Endodermal cell (in vitro differentiated cells): ENCODE measurements at regions not wholly inside any gene's neighbourhood (a gene's known extent, or its start where the extent isn't known, plus 50 kb on each side); places are given as distances from the start of the nearest gene placed in this dataset.
"Not testable (repeated sequence)": the region's sequence is repeated elsewhere in the genome, so short reads cannot be mapped to it uniquely, and the experiment has no call there.

Experiments
- DNase-seq: peaks from one replicate; pipeline ENCODE4 v3.0.0-alpha.2; 2017
- H3K27ac ChIP-seq: 2 replicates; pipeline ENCODE4 v1.5.1; 2013; ENCODE audit warnings: mild to moderate bottlenecking, low read depth, low read length, moderate library complexity
- H3K27me3 ChIP-seq: 2 replicates; pipeline ENCODE4 v1.6.1; 2013; ENCODE audit warnings: mild to moderate bottlenecking, low read length, moderate library complexity; ENCODE audit not compliant: insufficient read depth, control insufficient read depth, poor library complexity, severe bottlenecking
- H3K36me3 ChIP-seq: 2 replicates; pipeline ENCODE4 v1.7.0; 2013; ENCODE audit warnings: mild to moderate bottlenecking, low read length, moderate library complexity; ENCODE audit not compliant: control insufficient read depth, insufficient read depth
- H3K4me1 ChIP-seq: one replicate; pipeline ENCODE4 v1.7.0; 2013; ENCODE audit warnings: low read length; ENCODE audit not compliant: control insufficient read depth, insufficient read depth
- H3K4me3 ChIP-seq: 2 replicates; pipeline ENCODE4 v1.5.1; 2013; ENCODE audit warnings: mild to moderate bottlenecking, low read length, moderate library complexity
- H3K9ac ChIP-seq: 2 replicates; pipeline ENCODE4 v1.6.1; 2013; ENCODE audit warnings: mild to moderate bottlenecking, low read length, moderate library complexity; ENCODE audit not compliant: poor library complexity, severe bottlenecking; ENCODE audit errors: extremely low read depth
- H3K9me3 ChIP-seq: 2 replicates; pipeline ENCODE4 v1.6.1; 2013; ENCODE audit warnings: mild to moderate bottlenecking, low read length, moderate library complexity; ENCODE audit not compliant: control insufficient read depth
- H3K27ac Mint-ChIP-seq: 2 replicates; pipeline ENCODE4 v1.8.0; 2020; ENCODE audit warnings: mixed read lengths
- H3K27me3 Mint-ChIP-seq: 2 replicates; pipeline ENCODE4 v1.8.0; 2021; ENCODE audit warnings: mild to moderate bottlenecking, mixed read lengths; ENCODE audit not compliant: insufficient read depth
- H3K36me3 Mint-ChIP-seq: 2 replicates; pipeline ENCODE4 v1.8.0; 2020; ENCODE audit warnings: low read depth, mixed read lengths
- H3K4me1 Mint-ChIP-seq: 2 replicates; pipeline ENCODE4 v1.8.0; 2020; ENCODE audit warnings: mixed read lengths
- H3K4me3 Mint-ChIP-seq: 2 replicates; pipeline ENCODE4 v1.8.0; 2020; ENCODE audit warnings: mild to moderate bottlenecking, moderate library complexity, mixed read lengths
- H3K9me3 Mint-ChIP-seq: 2 replicates; pipeline ENCODE4 v1.8.0; 2020; ENCODE audit warnings: mild to moderate bottlenecking, mixed read lengths
- WGBS, 2 experiments: methylation state at CpG; one replicate each; pipeline versions ENCODE4 v1.1.5 to v1.1.7; 2013; ENCODE audit warnings: missing lambda C conversion rate in 2 of 2, mixed read lengths in 1 of 2; ENCODE audit not compliant: insufficient coverage in 1 of 2, insufficient read length in 1 of 2; 5-methylcytosine and 5-hydroxymethylcytosine counted together
- TF ChIP-seq, protein P1 (sequence below): fragments of 200-600 bp; sonication (generic); conservative IDR thresholded peaks from 2 replicates; pipeline ENCODE4 v1.5.0; 2021; ENCODE audit warnings: antibody characterized with exemption, mild to moderate bottlenecking

DNA sequence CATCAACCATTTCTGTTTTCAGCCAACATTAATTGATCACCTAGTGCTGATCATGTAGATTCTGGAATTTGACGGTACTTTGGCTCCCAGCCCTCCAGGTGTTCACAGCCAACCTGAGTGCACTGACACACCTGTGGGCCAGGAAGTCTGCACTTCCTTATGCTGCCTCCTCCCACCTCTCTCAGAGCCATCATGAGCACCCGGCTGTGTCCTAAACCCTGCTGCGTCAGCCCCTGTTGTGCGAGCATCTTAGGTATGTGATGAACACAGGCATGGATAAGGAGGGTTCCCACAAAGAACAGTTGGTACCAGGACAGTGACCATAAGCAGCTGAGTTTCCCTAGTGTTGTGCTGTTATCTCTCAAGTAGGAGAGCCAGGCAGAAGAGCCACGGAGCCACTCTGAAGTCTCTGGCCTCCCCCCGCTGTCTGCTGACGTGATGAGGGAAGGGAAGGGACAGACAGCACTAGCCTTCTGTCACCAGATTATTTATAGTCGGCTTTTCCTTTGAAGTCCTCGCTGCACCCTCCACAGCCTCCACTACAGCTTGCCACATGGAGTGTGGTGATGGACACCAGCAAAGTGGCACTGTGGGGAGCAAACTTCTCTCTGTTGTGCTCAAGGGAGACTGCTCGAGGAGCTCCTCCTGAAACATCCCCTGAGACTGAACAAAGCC, 162.8 kb upstream of the ANKFN1 start:
- H3K9me3 Mint-ChIP-seq: peaks cover 32% of the 10 kb centered on the region
- H3K27ac Mint-ChIP-seq: peak overlapping the region; percentile 27
- Histone ChIP-seq H3K9ac (no peak overlapping the region), H3K4me3 (no peak overlapping the region), H3K9me3 (peaks cover 13% of the 10 kb centered on the region), H3K27me3 (no peaks in the 10 kb centered on the region), H3K4me1 (peaks cover 12% of the 10 kb centered on the region), H3K27ac (no peak overlapping the region), H3K36me3 (no peaks in the 10 kb centered on the region)
- no peaks in the 10 kb centered on the region for H3K27me3 Mint-ChIP-seq
- no peak overlapping the region for H3K4me3 Mint-ChIP-seq
- peaks cover 29% of the 10 kb centered on the region for H3K4me1 Mint-ChIP-seq
- no peaks in the 10 kb centered on the region for H3K36me3 Mint-ChIP-seq
- TF ChIP-seq, protein P1, sequence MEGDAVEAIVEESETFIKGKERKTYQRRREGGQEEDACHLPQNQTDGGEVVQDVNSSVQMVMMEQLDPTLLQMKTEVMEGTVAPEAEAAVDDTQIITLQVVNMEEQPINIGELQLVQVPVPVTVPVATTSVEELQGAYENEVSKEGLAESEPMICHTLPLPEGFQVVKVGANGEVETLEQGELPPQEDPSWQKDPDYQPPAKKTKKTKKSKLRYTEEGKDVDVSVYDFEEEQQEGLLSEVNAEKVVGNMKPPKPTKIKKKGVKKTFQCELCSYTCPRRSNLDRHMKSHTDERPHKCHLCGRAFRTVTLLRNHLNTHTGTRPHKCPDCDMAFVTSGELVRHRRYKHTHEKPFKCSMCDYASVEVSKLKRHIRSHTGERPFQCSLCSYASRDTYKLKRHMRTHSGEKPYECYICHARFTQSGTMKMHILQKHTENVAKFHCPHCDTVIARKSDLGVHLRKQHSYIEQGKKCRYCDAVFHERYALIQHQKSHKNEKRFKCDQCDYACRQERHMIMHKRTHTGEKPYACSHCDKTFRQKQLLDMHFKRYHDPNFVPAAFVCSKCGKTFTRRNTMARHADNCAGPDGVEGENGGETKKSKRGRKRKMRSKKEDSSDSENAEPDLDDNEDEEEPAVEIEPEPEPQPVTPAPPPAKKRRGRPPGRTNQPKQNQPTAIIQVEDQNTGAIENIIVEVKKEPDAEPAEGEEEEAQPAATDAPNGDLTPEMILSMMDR: no peak
- WGBS, 2 experiments: 63 to 85% methylated on average over 6 to 10 of the region's 10 CpGs
- DNase-seq: peak; percentile 89

DNA sequence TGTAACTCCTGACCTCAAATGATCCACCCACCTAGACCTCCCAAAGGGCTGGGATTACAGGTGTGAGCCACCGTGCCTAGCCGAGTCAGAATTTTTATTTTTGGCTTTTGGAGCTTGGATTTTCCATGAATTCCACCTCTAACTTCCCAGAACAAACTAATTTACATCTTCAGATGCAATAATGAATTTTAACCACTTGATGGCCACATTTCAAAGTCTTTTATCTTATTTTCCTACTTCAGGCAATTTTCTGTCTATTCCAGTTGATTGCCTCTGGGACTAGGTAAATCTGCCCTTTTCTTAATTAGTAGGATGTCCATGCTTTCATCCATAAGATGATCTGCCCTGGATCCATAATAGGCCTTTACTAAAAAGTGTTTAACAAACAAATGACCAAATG, 156.4 kb upstream of the ANKFN1 start:
- Histone ChIP-seq H3K9ac (no peak overlapping the region), H3K27ac (no peak overlapping the region), H3K4me3 (no peak overlapping the region), H3K9me3 (peaks cover 13% of the 10 kb centered on the region), H3K36me3 (no peaks in the 10 kb centered on the region), H3K4me1 (no peaks in the 10 kb centered on the region), H3K27me3 (no peaks in the 10 kb centered on the region)
- DNase-seq: no peak
- no peak overlapping the region for H3K4me3 Mint-ChIP-seq
- H3K4me1 Mint-ChIP-seq: no peaks in the 10 kb centered on the region
- no peak overlapping the region for H3K27ac Mint-ChIP-seq
- H3K9me3 Mint-ChIP-seq: peaks cover 32% of the 10 kb centered on the region
- TF ChIP-seq, protein P1: peak; percentile 36
- no peaks in the 10 kb centered on the region for H3K27me3 Mint-ChIP-seq
- no peaks in the 10 kb centered on the region for H3K36me3 Mint-ChIP-seq
- 82 to 100% methylated on average over 2 of the region's 2 CpGs for WGBS, 2 experiments

DNA sequence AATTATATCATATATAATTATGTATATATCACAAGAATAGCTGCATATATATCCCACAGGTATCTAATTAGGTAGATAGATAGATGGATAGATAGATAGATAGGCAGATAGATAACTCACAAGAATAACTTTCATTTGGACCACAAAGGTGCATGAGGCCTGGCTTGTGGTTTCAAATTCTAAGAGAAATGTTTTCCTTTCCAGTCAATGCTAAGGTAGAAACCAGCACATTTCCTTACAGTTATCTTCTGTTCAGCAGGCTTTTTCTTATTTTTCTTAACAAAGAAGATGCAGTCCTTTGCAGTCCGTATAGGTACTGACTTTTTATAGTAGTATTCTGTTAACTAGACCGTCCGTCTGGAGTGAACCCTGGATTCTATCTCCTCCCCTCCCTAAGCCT, 152.9 kb upstream of the ANKFN1 start:
- no peak overlapping the region for H3K27ac Mint-ChIP-seq
- TF ChIP-seq, protein P1: no peak
- H3K4me3 Mint-ChIP-seq: no peak overlapping the region
- H3K27ac ChIP-seq: no peak overlapping the region
- H3K27me3 ChIP-seq: no peaks in the 10 kb centered on the region
- no peaks in the 10 kb centered on the region for H3K9me3 ChIP-seq
- H3K9me3 Mint-ChIP-seq: peaks cover 32% of the 10 kb centered on the region
- H3K4me3 ChIP-seq: no peak overlapping the region
- no peak overlapping the region for H3K9ac ChIP-seq
- DNase-seq: no peak
- H3K36me3 ChIP-seq: no peaks in the 10 kb centered on the region
- H3K36me3 Mint-ChIP-seq: no peaks in the 10 kb centered on the region
- no peaks in the 10 kb centered on the region for H3K4me1 ChIP-seq
- no peaks in the 10 kb centered on the region for H3K4me1 Mint-ChIP-seq
- 92 to 100% methylated on average over 3 of the region's 3 CpGs for WGBS, 2 experiments
- no peaks in the 10 kb centered on the region for H3K27me3 Mint-ChIP-seq

DNA sequence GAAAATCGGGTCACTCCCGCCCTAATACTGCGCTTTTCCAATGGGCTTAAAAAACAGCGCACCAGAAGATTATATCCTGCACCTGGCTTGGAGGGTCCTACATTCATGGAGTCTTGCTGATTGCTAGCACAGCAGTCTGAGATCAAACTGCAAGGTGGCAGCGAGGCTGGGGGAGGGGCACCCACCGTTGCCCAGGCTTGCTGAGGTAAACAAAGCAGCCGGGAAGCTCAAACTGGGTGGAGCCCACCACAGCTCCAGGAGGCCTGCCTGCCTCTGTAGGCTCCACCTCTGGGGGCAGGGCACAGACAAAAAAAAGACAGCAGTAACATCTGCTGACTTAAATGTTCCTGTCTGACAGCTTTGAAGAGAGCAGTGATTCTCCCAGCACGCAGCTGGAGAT, 150.6 kb upstream of the ANKFN1 start:
- not testable (repeated sequence) for DNase-seq, H3K27me3 ChIP-seq, H3K4me3 ChIP-seq, H3K27ac Mint-ChIP-seq, H3K4me1 ChIP-seq, H3K4me1 Mint-ChIP-seq, H3K27ac ChIP-seq, H3K27me3 Mint-ChIP-seq, H3K9ac ChIP-seq, H3K9me3 ChIP-seq, H3K4me3 Mint-ChIP-seq, H3K36me3 Mint-ChIP-seq, H3K36me3 ChIP-seq
- peaks cover 32% of the 10 kb centered on the region for H3K9me3 Mint-ChIP-seq
- 87 to 91% methylated on average over 3 to 8 of the region's 8 CpGs for WGBS, 2 experiments
